NCI-H1048 (cell line): ENCODE measurements at regions not wholly inside any gene's neighbourhood (a gene's known extent, or its start where the extent isn't known, plus 50 kb on each side); places are given as distances from the start of the nearest gene placed in this dataset.
"Not testable (repeated sequence)": the region's sequence is repeated elsewhere in the genome, so short reads cannot be mapped to it uniquely, and the experiment has no call there.

Source experiments
- DNase-seq: peaks from one replicate; lab custom pipeline; 2025; lab: John Stamatoyannopoulos, UW

GRCh38 chr7:110472419-110472818, 618.5 kb upstream of the LRRN3 start:
- not testable (repeated sequence) for DNase-seq

GRCh38 chr7:110480964-110481363, 610.0 kb upstream of the LRRN3 start:
- DNase-seq: no peak

- no peak for DNase-seq
Observed at GRCh38 chr7:110483553-110483952, 607.4 kb upstream of the LRRN3 start.

GRCh38 chr7:110484356-110484755, 606.6 kb upstream of the LRRN3 start:
- DNase-seq: no peak

- DNase-seq: no peak
Observed at GRCh38 chr7:110486549-110486948, 604.4 kb upstream of the LRRN3 start.

- no peak for DNase-seq
Observed at GRCh38 chr7:110502888-110503465, 588.0 kb upstream of the LRRN3 start.

GRCh38 chr7:110507369-110507768, 583.6 kb upstream of the LRRN3 start:
- DNase-seq: no peak

- no peak for DNase-seq
Observed at GRCh38 chr7:110507832-110508231, 583.1 kb upstream of the LRRN3 start.

GRCh38 chr7:110514975-110515551, 575.9 kb upstream of the LRRN3 start:
- not testable (repeated sequence) for DNase-seq

- no peak for DNase-seq
Observed at GRCh38 chr7:110519851-110520250, 571.1 kb upstream of the LRRN3 start.

GRCh38 chr7:110521357-110521911, 569.5 kb upstream of the LRRN3 start:
- no peak for DNase-seq

GRCh38 chr7:110522061-110522760, 568.7 kb upstream of the LRRN3 start:
- DNase-seq: no peak

GRCh38 chr7:110522761-110523200, 568.1 kb upstream of the LRRN3 start:
- DNase-seq: no peak

GRCh38 chr7:110529175-110529574, 561.8 kb upstream of the LRRN3 start:
- no peak for DNase-seq

GRCh38 chr7:110531186-110531585, 559.7 kb upstream of the LRRN3 start:
- no peak for DNase-seq

- DNase-seq: no peak
Observed at GRCh38 chr7:110534241-110534931, 556.5 kb upstream of the LRRN3 start.

- DNase-seq: no peak
Observed at GRCh38 chr7:110539216-110539615, 551.7 kb upstream of the LRRN3 start.

- DNase-seq: no peak
Observed at GRCh38 chr7:110541962-110542361, 549.0 kb upstream of the LRRN3 start.

GRCh38 chr7:110544194-110544593, 546.7 kb upstream of the LRRN3 start:
- no peak for DNase-seq

GRCh38 chr7:110548372-110548771, 542.6 kb upstream of the LRRN3 start:
- no peak for DNase-seq

GRCh38 chr7:110557136-110557535, 533.8 kb upstream of the LRRN3 start:
- DNase-seq: no peak

GRCh38 chr7:110563286-110563685, 527.6 kb upstream of the LRRN3 start:
- DNase-seq: not testable (repeated sequence)

- DNase-seq: no peak
Observed at GRCh38 chr7:110564246-110564645, 526.7 kb upstream of the LRRN3 start.
